NCI-H128 (cell line): ENCODE measurements at regions not wholly inside any gene's neighbourhood (a gene's known extent, or its start where the extent isn't known, plus 50 kb on each side); places are given as distances from the start of the nearest gene placed in this dataset.

ENCODE experiments used
- DNase-seq: peaks from one replicate; lab custom pipeline; 2025; ENCODE audit not compliant: unreplicated experiment; lab: John Stamatoyannopoulos, UW

DNA sequence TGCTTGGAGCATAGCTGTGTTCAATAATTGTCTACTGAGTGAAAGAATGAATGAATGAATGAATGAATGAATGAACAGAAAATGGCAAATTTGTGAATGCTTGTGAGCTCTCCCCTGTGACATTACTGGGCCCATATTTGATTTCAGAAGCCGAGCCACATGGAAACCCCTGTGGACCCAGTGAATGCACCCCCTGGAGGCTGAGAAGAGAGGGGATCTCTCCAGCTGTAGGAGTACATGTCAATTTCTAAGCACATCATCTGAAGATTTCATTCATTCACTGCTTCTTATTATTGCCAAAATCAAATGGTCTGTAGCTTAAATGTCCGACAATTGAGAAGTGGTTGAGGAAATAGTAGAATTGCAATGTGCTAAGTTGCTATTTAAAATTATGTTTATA lies 58.3 kb upstream of the DOCK1 start:
- DNase-seq = no peak

DNA sequence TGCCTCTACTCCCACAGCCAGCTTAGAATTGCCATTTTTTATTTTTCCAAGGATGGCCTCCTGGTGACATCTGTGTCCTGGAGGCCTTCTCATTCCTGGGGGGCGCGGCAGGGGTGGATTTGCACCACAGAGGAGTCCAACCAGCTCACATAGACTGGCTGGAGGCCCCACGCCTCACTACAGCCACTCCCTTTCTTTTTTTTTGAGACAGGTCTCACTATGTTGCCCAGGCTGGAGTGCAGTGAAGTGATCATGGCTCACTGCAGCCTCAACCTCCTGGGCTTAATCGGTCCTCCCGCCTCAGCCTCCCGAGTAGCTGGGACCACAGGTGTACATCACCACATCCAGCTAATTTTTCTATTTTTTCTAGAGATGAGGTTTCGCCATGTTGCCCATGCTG lies 57.6 kb upstream of the DOCK1 start:
- no peak for DNase-seq

GRCh38 chr10:126849646-126850045 lies 55.6 kb upstream of the DOCK1 start:
- DNase-seq = no peak

- DNase-seq = no peak
Observed at GRCh38 chr10:126851414-126852108, 53.7 kb upstream of the DOCK1 start.

DNA sequence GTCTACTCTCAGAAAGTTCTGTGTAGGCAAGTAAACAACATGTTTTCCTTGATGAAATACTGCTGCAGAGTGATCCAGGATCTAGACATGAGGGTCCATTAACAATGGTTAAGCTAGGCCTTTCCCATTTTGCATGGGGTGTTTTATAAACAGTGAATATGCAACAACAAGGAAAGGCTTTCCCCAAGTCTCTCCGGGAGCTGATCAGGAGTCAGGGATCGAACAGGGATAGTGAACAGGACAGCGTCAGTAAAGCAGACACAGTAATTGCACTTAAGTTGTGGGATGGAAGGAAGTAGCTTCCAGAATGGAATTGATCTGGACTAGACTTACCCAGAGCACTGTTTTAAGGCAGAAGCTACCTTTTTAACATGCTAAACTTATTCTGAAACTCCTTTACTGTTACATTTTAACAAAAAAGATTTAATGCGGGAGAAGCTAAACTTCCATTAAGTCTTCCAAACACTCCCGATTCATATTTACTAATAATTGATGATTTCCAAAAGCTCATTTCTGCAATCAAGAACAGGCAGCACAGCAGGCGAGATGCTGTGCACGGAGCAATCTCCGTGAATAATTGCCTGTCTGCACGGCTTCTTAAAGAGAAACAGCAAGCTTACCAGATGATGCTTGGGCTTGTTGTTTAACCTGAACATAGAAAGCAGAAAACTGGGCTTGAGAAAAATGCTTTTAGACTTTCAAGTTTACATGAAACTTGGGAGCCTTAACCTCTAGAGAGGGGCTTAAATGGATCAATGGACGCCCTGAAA lies 50.3 kb upstream of the DOCK1 start:
- DNase-seq = no peak
